ENCODE measurements at regions not wholly inside any gene's neighbourhood (a gene's known extent, or its start where the extent isn't known, plus 50 kb on each side); places are given as distances from the start of the nearest gene placed in this dataset.
"Not testable (repeated sequence)": the region's sequence is repeated elsewhere in the genome, so short reads cannot be mapped to it uniquely, and the experiment has no call there.

GRCh38 chr5:89168766-89169165 is 285.8 kb upstream of the MEF2C start:
- H3K36me3 ChIP-seq (ENCODE audit: control insufficient read depth in 1 of 2, insufficient read depth in 2 of 2, low read length in 2 of 2): no peaks in the 10 kb centered on the region
- no peaks in the 10 kb centered on the region for H3K27me3 ChIP-seq (ENCODE audit: control insufficient read depth in 1 of 2, insufficient read depth in 2 of 2, low read length in 2 of 2)
- H3K9me3 ChIP-seq (ENCODE audit: control insufficient read depth in 1 of 2, low read length in 2 of 2): no peaks in the 10 kb centered on the region
- no peak overlapping the region for H3K9ac ChIP-seq (ENCODE audit: low read depth in 1 of 2, low read length in 2 of 2)
- H3K27ac ChIP-seq (ENCODE audit: low read depth, low read length): no peak overlapping the region
- H3K4me1 ChIP-seq (ENCODE audit: control insufficient read depth in 1 of 2, insufficient read depth in 2 of 2, low read length in 2 of 2): no peaks in the 10 kb centered on the region
- H3K4me3 ChIP-seq (ENCODE audit: low read depth in 1 of 2, low read length in 2 of 2): no peak overlapping the region

GRCh38 chr5:89164703-89165102 is 281.7 kb upstream of the MEF2C start:
- H3K9me3 ChIP-seq (ENCODE audit: control insufficient read depth in 1 of 2, low read length in 2 of 2); H3K27me3 ChIP-seq (ENCODE audit: control insufficient read depth in 1 of 2, insufficient read depth in 2 of 2, low read length in 2 of 2); H3K4me3 ChIP-seq (ENCODE audit: low read depth in 1 of 2, low read length in 2 of 2); H3K4me1 ChIP-seq (ENCODE audit: control insufficient read depth in 1 of 2, insufficient read depth in 2 of 2, low read length in 2 of 2); H3K9ac ChIP-seq (ENCODE audit: low read depth in 1 of 2, low read length in 2 of 2); H3K27ac ChIP-seq (ENCODE audit: low read depth, low read length); H3K36me3 ChIP-seq (ENCODE audit: control insufficient read depth in 1 of 2, insufficient read depth in 2 of 2, low read length in 2 of 2): not testable (repeated sequence)

DNA sequence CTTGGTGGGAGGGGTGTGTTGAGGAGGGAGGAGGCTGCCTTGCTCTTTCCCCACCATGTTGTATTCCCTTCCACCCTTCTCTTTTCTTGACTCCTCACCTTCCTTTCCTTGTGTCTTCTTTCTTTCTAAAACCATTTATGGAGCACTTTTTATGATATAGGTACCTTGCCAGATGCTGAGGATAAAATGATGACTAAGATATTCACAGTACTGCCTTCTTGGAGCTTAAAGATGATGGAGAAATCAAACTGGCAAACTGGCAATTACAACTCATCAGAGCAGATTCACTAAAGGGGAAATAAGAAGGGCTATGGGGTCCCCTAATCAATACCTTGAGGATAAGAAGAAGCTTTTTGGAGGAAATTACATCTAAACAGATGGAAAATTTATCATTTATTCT is 273.2 kb upstream of the MEF2C start:
- no peak overlapping the region for H3K9ac ChIP-seq (ENCODE audit: low read depth in 1 of 2, low read length in 2 of 2)
- H3K27ac ChIP-seq (ENCODE audit: low read depth, low read length): no peak overlapping the region
- no peaks in the 10 kb centered on the region for H3K4me1 ChIP-seq (ENCODE audit: control insufficient read depth in 1 of 2, insufficient read depth in 2 of 2, low read length in 2 of 2)
- H3K27me3 ChIP-seq (ENCODE audit: control insufficient read depth in 1 of 2, insufficient read depth in 2 of 2, low read length in 2 of 2): no peaks in the 10 kb centered on the region
- H3K4me3 ChIP-seq (ENCODE audit: low read depth in 1 of 2, low read length in 2 of 2): no peak overlapping the region
- no peaks in the 10 kb centered on the region for H3K36me3 ChIP-seq (ENCODE audit: control insufficient read depth in 1 of 2, insufficient read depth in 2 of 2, low read length in 2 of 2)
- H3K9me3 ChIP-seq (ENCODE audit: control insufficient read depth in 1 of 2, low read length in 2 of 2): no peaks in the 10 kb centered on the region

- Histone ChIP-seq H3K27me3 (ENCODE audit: control insufficient read depth in 1 of 2, insufficient read depth in 2 of 2, low read length in 2 of 2) (no peaks in the 10 kb centered on the region), H3K36me3 (ENCODE audit: control insufficient read depth in 1 of 2, insufficient read depth in 2 of 2, low read length in 2 of 2) (no peaks in the 10 kb centered on the region), H3K27ac (ENCODE audit: low read depth, low read length) (no peak overlapping the region), H3K4me3 (ENCODE audit: low read depth in 1 of 2, low read length in 2 of 2) (no peak overlapping the region), H3K9me3 (ENCODE audit: control insufficient read depth in 1 of 2, low read length in 2 of 2) (no peaks in the 10 kb centered on the region), H3K9ac (ENCODE audit: low read depth in 1 of 2, low read length in 2 of 2) (no peak overlapping the region), H3K4me1 (ENCODE audit: control insufficient read depth in 1 of 2, insufficient read depth in 2 of 2, low read length in 2 of 2) (no peaks in the 10 kb centered on the region)
These were observed 264.0 kb upstream of the MEF2C start for GRCh38 chr5:89147031-89147430.

- no peaks in the 10 kb centered on the region for H3K36me3 ChIP-seq (ENCODE audit: control insufficient read depth in 1 of 2, insufficient read depth in 2 of 2, low read length in 2 of 2)
- no peaks in the 10 kb centered on the region for H3K9me3 ChIP-seq (ENCODE audit: control insufficient read depth in 1 of 2, low read length in 2 of 2)
- H3K27ac ChIP-seq (ENCODE audit: low read depth, low read length): no peak overlapping the region
- no peak overlapping the region for H3K9ac ChIP-seq (ENCODE audit: low read depth in 1 of 2, low read length in 2 of 2)
- H3K4me3 ChIP-seq (ENCODE audit: low read depth in 1 of 2, low read length in 2 of 2): no peak overlapping the region
- H3K27me3 ChIP-seq (ENCODE audit: control insufficient read depth in 1 of 2, insufficient read depth in 2 of 2, low read length in 2 of 2): no peaks in the 10 kb centered on the region
- H3K4me1 ChIP-seq (ENCODE audit: control insufficient read depth in 1 of 2, insufficient read depth in 2 of 2, low read length in 2 of 2): no peaks in the 10 kb centered on the region
These were observed 254.2 kb upstream of the MEF2C start for GRCh38 chr5:89137148-89137547.

- no peak overlapping the region for H3K27ac ChIP-seq (ENCODE audit: low read depth, low read length)
- H3K27me3 ChIP-seq (ENCODE audit: control insufficient read depth in 1 of 2, insufficient read depth in 2 of 2, low read length in 2 of 2): no peaks in the 10 kb centered on the region
- H3K4me1 ChIP-seq (ENCODE audit: control insufficient read depth in 1 of 2, insufficient read depth in 2 of 2, low read length in 2 of 2): no peaks in the 10 kb centered on the region
- H3K4me3 ChIP-seq (ENCODE audit: low read depth in 1 of 2, low read length in 2 of 2): no peak overlapping the region
- no peak overlapping the region for H3K9ac ChIP-seq (ENCODE audit: low read depth in 1 of 2, low read length in 2 of 2)
- H3K9me3 ChIP-seq (ENCODE audit: control insufficient read depth in 1 of 2, low read length in 2 of 2): no peaks in the 10 kb centered on the region
- H3K36me3 ChIP-seq (ENCODE audit: control insufficient read depth in 1 of 2, insufficient read depth in 2 of 2, low read length in 2 of 2): no peaks in the 10 kb centered on the region
These were observed 251.0 kb upstream of the MEF2C start for GRCh38 chr5:89133975-89134374.

- H3K9ac ChIP-seq (ENCODE audit: low read depth in 1 of 2, low read length in 2 of 2): no peak overlapping the region
These were observed 250.1 kb upstream of the MEF2C start for GRCh38 chr5:89133129-89133528.

DNA sequence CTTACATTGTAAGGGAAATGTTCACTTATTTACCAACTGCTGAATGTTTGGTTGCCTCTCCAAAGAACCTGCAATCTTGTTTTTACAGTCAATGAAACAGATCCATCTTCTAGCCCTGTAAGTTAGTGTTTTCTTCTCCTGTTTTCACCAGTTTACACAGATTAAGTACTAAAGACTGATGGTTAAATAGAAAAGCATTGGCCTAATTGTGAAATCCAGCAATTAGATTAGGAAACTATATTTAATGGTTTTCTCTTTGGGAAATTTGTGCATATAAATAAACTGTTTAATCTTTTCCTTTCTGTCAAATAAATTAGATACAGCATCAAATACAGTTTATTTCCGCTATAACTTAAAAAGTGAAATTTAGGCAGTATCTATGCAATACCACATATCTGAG is 247.9 kb upstream of the MEF2C start:
- no peaks in the 10 kb centered on the region for H3K27me3 ChIP-seq (ENCODE audit: control insufficient read depth in 1 of 2, insufficient read depth in 2 of 2, low read length in 2 of 2)
- no peaks in the 10 kb centered on the region for H3K36me3 ChIP-seq (ENCODE audit: control insufficient read depth in 1 of 2, insufficient read depth in 2 of 2, low read length in 2 of 2)
- no peak overlapping the region for H3K9ac ChIP-seq (ENCODE audit: low read depth in 1 of 2, low read length in 2 of 2)
- H3K4me3 ChIP-seq (ENCODE audit: low read depth in 1 of 2, low read length in 2 of 2): no peak overlapping the region
- no peaks in the 10 kb centered on the region for H3K4me1 ChIP-seq (ENCODE audit: control insufficient read depth in 1 of 2, insufficient read depth in 2 of 2, low read length in 2 of 2)
- no peak overlapping the region for H3K27ac ChIP-seq (ENCODE audit: low read depth, low read length)
- no peaks in the 10 kb centered on the region for H3K9me3 ChIP-seq (ENCODE audit: control insufficient read depth in 1 of 2, low read length in 2 of 2)

More at GRCh38 chr5:89133129-89133528, 250.1 kb upstream of the MEF2C start:
- no peaks in the 10 kb centered on the region for H3K9me3 ChIP-seq (ENCODE audit: control insufficient read depth in 1 of 2, low read length in 2 of 2)
- no peak overlapping the region for H3K27ac ChIP-seq (ENCODE audit: low read depth, low read length)
- no peaks in the 10 kb centered on the region for H3K27me3 ChIP-seq (ENCODE audit: control insufficient read depth in 1 of 2, insufficient read depth in 2 of 2, low read length in 2 of 2)
- H3K4me3 ChIP-seq (ENCODE audit: low read depth in 1 of 2, low read length in 2 of 2): no peak overlapping the region
- no peaks in the 10 kb centered on the region for H3K4me1 ChIP-seq (ENCODE audit: control insufficient read depth in 1 of 2, insufficient read depth in 2 of 2, low read length in 2 of 2)
- H3K36me3 ChIP-seq (ENCODE audit: control insufficient read depth in 1 of 2, insufficient read depth in 2 of 2, low read length in 2 of 2): no peaks in the 10 kb centered on the region

GRCh38 chr5:89129941-89130340 is 247.0 kb upstream of the MEF2C start:
- no peaks in the 10 kb centered on the region for H3K27me3 ChIP-seq (ENCODE audit: control insufficient read depth in 1 of 2, insufficient read depth in 2 of 2, low read length in 2 of 2)
- no peaks in the 10 kb centered on the region for H3K36me3 ChIP-seq (ENCODE audit: control insufficient read depth in 1 of 2, insufficient read depth in 2 of 2, low read length in 2 of 2)
- no peaks in the 10 kb centered on the region for H3K9me3 ChIP-seq (ENCODE audit: control insufficient read depth in 1 of 2, low read length in 2 of 2)
- H3K4me1 ChIP-seq (ENCODE audit: control insufficient read depth in 1 of 2, insufficient read depth in 2 of 2, low read length in 2 of 2): no peaks in the 10 kb centered on the region
- H3K9ac ChIP-seq (ENCODE audit: low read depth in 1 of 2, low read length in 2 of 2): no peak overlapping the region
- H3K27ac ChIP-seq (ENCODE audit: low read depth, low read length): no peak overlapping the region
- H3K4me3 ChIP-seq (ENCODE audit: low read depth in 1 of 2, low read length in 2 of 2): no peak overlapping the region

- Histone ChIP-seq H3K4me3 (ENCODE audit: low read depth in 1 of 2, low read length in 2 of 2) (no peak overlapping the region), H3K4me1 (ENCODE audit: control insufficient read depth in 1 of 2, insufficient read depth in 2 of 2, low read length in 2 of 2) (no peaks in the 10 kb centered on the region), H3K9ac (ENCODE audit: low read depth in 1 of 2, low read length in 2 of 2) (no peak overlapping the region)
These were observed 246.1 kb upstream of the MEF2C start for GRCh38 chr5:89128906-89129625.

DNA sequence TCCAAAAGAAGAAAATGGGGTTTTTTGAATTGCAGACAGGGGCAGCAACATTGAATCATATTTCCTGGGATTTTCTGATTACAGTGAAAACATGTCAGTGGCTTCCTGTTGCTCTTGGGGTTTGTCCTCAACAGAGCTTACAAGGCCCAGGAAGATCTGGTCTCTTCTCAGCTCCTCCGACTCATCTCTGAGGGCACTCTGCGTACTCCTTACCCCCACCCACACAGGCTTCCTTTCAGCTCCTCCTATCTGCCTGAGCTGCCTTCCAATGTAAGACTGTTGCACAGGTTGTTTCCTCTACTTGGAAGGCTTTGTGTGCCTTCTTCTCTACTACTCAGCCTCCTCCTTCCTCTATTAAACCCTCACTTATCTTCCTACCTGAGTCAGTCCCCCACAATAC is 245.1 kb upstream of the MEF2C start:
- H3K27me3 ChIP-seq (ENCODE audit: control insufficient read depth in 1 of 2, insufficient read depth in 2 of 2, low read length in 2 of 2): no peaks in the 10 kb centered on the region
- H3K4me1 ChIP-seq (ENCODE audit: control insufficient read depth in 1 of 2, insufficient read depth in 2 of 2, low read length in 2 of 2): no peaks in the 10 kb centered on the region
- H3K36me3 ChIP-seq (ENCODE audit: control insufficient read depth in 1 of 2, insufficient read depth in 2 of 2, low read length in 2 of 2): no peaks in the 10 kb centered on the region
- no peak overlapping the region for H3K9ac ChIP-seq (ENCODE audit: low read depth in 1 of 2, low read length in 2 of 2)
- H3K4me3 ChIP-seq (ENCODE audit: low read depth in 1 of 2, low read length in 2 of 2): no peak overlapping the region
- no peaks in the 10 kb centered on the region for H3K9me3 ChIP-seq (ENCODE audit: control insufficient read depth in 1 of 2, low read length in 2 of 2)
- no peak overlapping the region for H3K27ac ChIP-seq (ENCODE audit: low read depth, low read length)

More at GRCh38 chr5:89128906-89129625, 246.1 kb upstream of the MEF2C start:
- Histone ChIP-seq H3K27me3 (ENCODE audit: control insufficient read depth in 1 of 2, insufficient read depth in 2 of 2, low read length in 2 of 2) (no peaks in the 10 kb centered on the region), H3K36me3 (ENCODE audit: control insufficient read depth in 1 of 2, insufficient read depth in 2 of 2, low read length in 2 of 2) (no peaks in the 10 kb centered on the region), H3K27ac (ENCODE audit: low read depth, low read length) (no peak overlapping the region), H3K9me3 (ENCODE audit: control insufficient read depth in 1 of 2, low read length in 2 of 2) (no peaks in the 10 kb centered on the region)
